DMS53 (cell line): ENCODE measurements at regions not wholly inside any gene's neighbourhood (a gene's known extent, or its start where the extent isn't known, plus 50 kb on each side); places are given as distances from the start of the nearest gene placed in this dataset.

Experiments
- DNase-seq: peaks from one replicate; lab custom pipeline; 2025; lab: John Stamatoyannopoulos, UW

GRCh38 chr4:160233141-160233540 is 1130.3 kb downstream of the RAPGEF2 start:
- DNase-seq: no peak

- DNase-seq: no peak
Observed at GRCh38 chr4:160235285-160235684, 1132.4 kb downstream of the RAPGEF2 start.

GRCh38 chr4:160235771-160236170 is 1132.9 kb downstream of the RAPGEF2 start:
- no peak for DNase-seq

GRCh38 chr4:160238790-160239189 is 1135.9 kb downstream of the RAPGEF2 start:
- DNase-seq: no peak

- DNase-seq: no peak
Observed at GRCh38 chr4:160247091-160247656, 1144.3 kb downstream of the RAPGEF2 start.

GRCh38 chr4:160251522-160252170 is 1148.8 kb downstream of the RAPGEF2 start:
- DNase-seq: no peak

- no peak for DNase-seq
Observed at GRCh38 chr4:160257318-160257717, 1154.4 kb downstream of the RAPGEF2 start.

GRCh38 chr4:160265014-160265413 is 1162.1 kb downstream of the RAPGEF2 start:
- no peak for DNase-seq

- no peak for DNase-seq
Observed at GRCh38 chr4:160265836-160266235, 1163.0 kb downstream of the RAPGEF2 start.

- DNase-seq: no peak
Observed at GRCh38 chr4:160276785-160277325, 1174.0 kb downstream of the RAPGEF2 start.

- DNase-seq: no peak
Observed at GRCh38 chr4:160283081-160283480, 1180.2 kb downstream of the RAPGEF2 start.

GRCh38 chr4:160284516-160284915 is 1181.6 kb downstream of the RAPGEF2 start:
- no peak for DNase-seq

- DNase-seq: no peak
Observed at GRCh38 chr4:160286051-160286450, 1183.2 kb downstream of the RAPGEF2 start.

GRCh38 chr4:160296476-160296875 is 1193.6 kb downstream of the RAPGEF2 start:
- no peak for DNase-seq

GRCh38 chr4:160299177-160299576 is 1196.3 kb downstream of the RAPGEF2 start:
- no peak for DNase-seq

- DNase-seq: no peak
Observed at GRCh38 chr4:160299608-160300007, 1196.7 kb downstream of the RAPGEF2 start.

- DNase-seq: no peak
Observed at GRCh38 chr4:160316036-160316435, 1213.2 kb downstream of the RAPGEF2 start.

- DNase-seq: no peak
Observed at GRCh38 chr4:160318567-160319220, 1215.8 kb downstream of the RAPGEF2 start.

- DNase-seq: peak; percentile 1
Observed at GRCh38 chr4:160319221-160319867, 1216.5 kb downstream of the RAPGEF2 start.

GRCh38 chr4:160319868-160320260 is 1217.0 kb downstream of the RAPGEF2 start:
- DNase-seq: no peak

- DNase-seq: no peak
Observed at GRCh38 chr4:160326110-160326509, 1223.2 kb downstream of the RAPGEF2 start.

GRCh38 chr4:160347197-160347596 is 1244.3 kb downstream of the RAPGEF2 start:
- DNase-seq: no peak

- DNase-seq: no peak
Observed at GRCh38 chr4:160350944-160351343, 1248.1 kb downstream of the RAPGEF2 start.
